HEK293 (cell line): ENCODE measurements at regions not wholly inside any gene's neighbourhood (a gene's known extent, or its start where the extent isn't known, plus 50 kb on each side); places are given as distances from the start of the nearest gene placed in this dataset.

Experiments used
- CTCF ChIA-PET: fragments of 350-600 bp; formaldehyde crosslinking; extraction: SDS; loops from one replicate; lab custom pipeline; 2021; ENCODE audit warnings: antibody characterized with exemption; lab: Yijun Ruan, JAX
- POLR2A ChIA-PET: fragments of 300-600 bp; formaldehyde crosslinking; extraction: SDS; loops from one replicate; lab custom pipeline; 2020; ENCODE audit warnings: antibody characterized with exemption, inconsistent platforms; lab: Yijun Ruan, JAX
- H3K27ac ChIP-seq: fragments of 200-500 bp; sonication (Bioruptor generic); 2 replicates; pipeline ENCODE4 v1.5.1; 2014; ENCODE audit warnings: low read depth, low read length, control low read depth, inconsistent platforms; ENCODE audit errors: extremely low read depth
- H3K36me3 ChIP-seq, 2 experiments: fragments of 200-500 bp in 1 of 2; sonication (Bioruptor generic) in 1 of 2; 1 replicate in 1 of 2; 2 replicates in 1 of 2; pipeline ENCODE4 v1.5.1; 2014 to 2017; ENCODE audit warnings: inconsistent platforms in 2 of 2, low read length in 2 of 2; ENCODE audit not compliant: control insufficient read depth in 2 of 2, insufficient read depth in 1 of 2
- H3K4me1 ChIP-seq: fragments of 200-500 bp; sonication (Bioruptor generic); 2 replicates; pipeline ENCODE4 v1.5.1; 2014; ENCODE audit warnings: mild to moderate bottlenecking, low read length, inconsistent platforms; ENCODE audit not compliant: control insufficient read depth, insufficient read depth
- H3K4me3 ChIP-seq: 2 replicates; pipeline ENCODE4 v1.5.1; 2011; ENCODE audit warnings: low read depth, mild to moderate bottlenecking, control low read depth, low read length, moderate library complexity
- H3K9me3 ChIP-seq: fragments of 200-500 bp; sonication (Bioruptor generic); 2 replicates; pipeline ENCODE4 v1.5.1; 2014; ENCODE audit warnings: low read depth, low read length, inconsistent platforms; ENCODE audit not compliant: control insufficient read depth, insufficient read depth
- MZF1 ChIP-seq: fragments of 450-650 bp; formaldehyde crosslinking; IDR thresholded peaks from 2 replicates; pipeline ENCODE4 v1.5.1; 2017; ENCODE audit warnings: missing biosample characterization, missing genetic modification characterization, borderline replicate concordance
- PRDM1 ChIP-seq: fragments of 450-650 bp; formaldehyde crosslinking; IDR thresholded peaks from 2 replicates; pipeline ENCODE4; 2016; ENCODE audit warnings: missing biosample characterization, missing genetic modification characterization
- REPIN1 ChIP-seq: fragments of 450-650 bp; formaldehyde crosslinking; IDR thresholded peaks from 2 replicates; pipeline ENCODE4 v1.5.1; 2017; ENCODE audit warnings: missing biosample characterization, missing genetic modification characterization, low read depth
- SP7 ChIP-seq: fragments of 450-650 bp; formaldehyde crosslinking; IDR thresholded peaks from 2 replicates; pipeline ENCODE4 v1.5.1; 2016; ENCODE audit warnings: missing biosample characterization, missing genetic modification characterization
- ZBTB11 ChIP-seq: fragments of 450-650 bp; formaldehyde crosslinking; conservative IDR thresholded peaks from 2 replicates; pipeline ENCODE4 v1.5.1; 2016; ENCODE audit warnings: low read depth, missing biosample characterization, missing genetic modification characterization
- ZBTB6 ChIP-seq: fragments of 450-650 bp; formaldehyde crosslinking; IDR thresholded peaks from 2 replicates; pipeline ENCODE4 v1.5.1; 2017; ENCODE audit warnings: missing biosample characterization, missing genetic modification characterization
- ZFP37 ChIP-seq: fragments of 450-650 bp; formaldehyde crosslinking; IDR thresholded peaks from 2 replicates; pipeline ENCODE4 v1.5.1; 2016; ENCODE audit warnings: missing biosample characterization, missing genetic modification characterization
- ZNF169 ChIP-seq: fragments of 450-650 bp; formaldehyde crosslinking; IDR thresholded peaks from 2 replicates; pipeline ENCODE4 v1.5.1; 2016; ENCODE audit warnings: missing biosample characterization, missing genetic modification characterization
- ZNF391 ChIP-seq: fragments of 450-650 bp; formaldehyde crosslinking; IDR thresholded peaks from 2 replicates; pipeline ENCODE4 v1.5.1; 2016; ENCODE audit warnings: low read depth, missing biosample characterization, missing genetic modification characterization, borderline replicate concordance
- ZNF394 ChIP-seq: fragments of 450-650 bp; formaldehyde crosslinking; IDR thresholded peaks from 2 replicates; pipeline ENCODE4 v1.5.1; 2016; ENCODE audit warnings: missing biosample characterization, missing genetic modification characterization, mild to moderate bottlenecking, moderate library complexity, borderline replicate concordance
- ZNF558 ChIP-seq: fragments of 450-650 bp; formaldehyde crosslinking; IDR thresholded peaks from 2 replicates; pipeline ENCODE4 v1.5.1; 2016; ENCODE audit warnings: missing biosample characterization, missing genetic modification characterization
- ZNF560 ChIP-seq: fragments of 450-650 bp; formaldehyde crosslinking; IDR thresholded peaks from 2 replicates; pipeline ENCODE4 v1.5.1; 2017; ENCODE audit warnings: missing biosample characterization, missing genetic modification characterization, borderline replicate concordance
- ZNF621 ChIP-seq: fragments of 450-650 bp; formaldehyde crosslinking; IDR thresholded peaks from 2 replicates; pipeline ENCODE4 v1.5.1; 2017; ENCODE audit warnings: missing biosample characterization, missing genetic modification characterization
- ZNF707 ChIP-seq: fragments of 450-650 bp; formaldehyde crosslinking; IDR thresholded peaks from 2 replicates; pipeline ENCODE4 v1.5.1; 2016; ENCODE audit warnings: missing biosample characterization, missing genetic modification characterization
- ZNF785 ChIP-seq: fragments of 450-650 bp; formaldehyde crosslinking; IDR thresholded peaks from 2 replicates; pipeline ENCODE4 v1.5.1; 2016; ENCODE audit warnings: missing biosample characterization, missing genetic modification characterization
- TF ChIP-seq, protein P1 (sequence below): fragments of 450-650 bp; formaldehyde crosslinking; IDR thresholded peaks from 2 replicates; pipeline ENCODE4 v1.5.1; 2017; ENCODE audit warnings: missing biosample characterization, mild to moderate bottlenecking, missing genetic modification characterization, moderate library complexity

- H3K4me1 ChIP-seq = no peaks in the 10 kb centered on the region
- no peak overlapping the region for H3K4me3 ChIP-seq
- TF ChIP-seq ZNF394 (tag by site-specific recombination) (no peak), ZFP37 (tag by site-specific recombination) (no peak)
- H3K36me3 ChIP-seq = no peaks in the 10 kb centered on the region
- H3K9me3 ChIP-seq = no peaks in the 10 kb centered on the region
- H3K27ac ChIP-seq = no peak overlapping the region
- ChIA-PET CTCF (no interaction called here), POLR2A (no interaction called here)
Measured at GRCh38 chr15:95718441-95718840, 612.1 kb upstream of the NR2F2 start.

GRCh38 chr15:95724908-95725633 lies 605.4 kb upstream of the NR2F2 start:
- POLR2A ChIA-PET = no interaction called here
- no peaks in the 10 kb centered on the region for H3K9me3 ChIP-seq
- TF ChIP-seq ZNF621 (tag by site-specific recombination) = no peak
- no peak for TF ChIP-seq ZNF558 (tag by site-specific recombination)
- no peak for TF ChIP-seq MZF1 (tag by site-specific recombination)
- TF ChIP-seq, protein P1, sequence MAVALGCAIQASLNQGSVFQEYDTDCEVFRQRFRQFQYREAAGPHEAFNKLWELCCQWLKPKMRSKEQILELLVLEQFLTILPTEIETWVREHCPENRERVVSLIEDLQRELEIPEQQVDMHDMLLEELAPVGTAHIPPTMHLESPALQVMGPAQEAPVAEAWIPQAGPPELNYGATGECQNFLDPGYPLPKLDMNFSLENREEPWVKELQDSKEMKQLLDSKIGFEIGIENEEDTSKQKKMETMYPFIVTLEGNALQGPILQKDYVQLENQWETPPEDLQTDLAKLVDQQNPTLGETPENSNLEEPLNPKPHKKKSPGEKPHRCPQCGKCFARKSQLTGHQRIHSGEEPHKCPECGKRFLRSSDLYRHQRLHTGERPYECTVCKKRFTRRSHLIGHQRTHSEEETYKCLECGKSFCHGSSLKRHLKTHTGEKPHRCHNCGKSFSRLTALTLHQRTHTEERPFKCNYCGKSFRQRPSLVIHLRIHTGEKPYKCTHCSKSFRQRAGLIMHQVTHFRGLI (tag by site-specific recombination) = no peak
- TF ChIP-seq ZFP37 (tag by site-specific recombination) = no peak
- no peak for TF ChIP-seq ZNF785 (tag by site-specific recombination)
- no peak for TF ChIP-seq ZBTB6 (tag by site-specific recombination)
- no peak for TF ChIP-seq ZNF707 (tag by site-specific recombination)
- no peak for TF ChIP-seq SP7 (tag by site-specific recombination)
- TF ChIP-seq PRDM1 = no peak
- TF ChIP-seq ZNF560 = no peak
- CTCF ChIA-PET = no interaction called here
- H3K4me3 ChIP-seq = no peak overlapping the region
- no peaks in the 10 kb centered on the region for H3K36me3 ChIP-seq
- H3K4me1 ChIP-seq = no peaks in the 10 kb centered on the region
- H3K27ac ChIP-seq = no peak overlapping the region

GRCh38 chr15:95726891-95727290 lies 603.6 kb upstream of the NR2F2 start:
- no peak for TF ChIP-seq ZBTB11 (tag by site-specific recombination)
- TF ChIP-seq REPIN1 (tag by site-specific recombination) = no peak
- TF ChIP-seq ZNF391 (tag by site-specific recombination) = no peak
- TF ChIP-seq ZNF169 = no peak
- TF ChIP-seq, all 188 proteins: peak for 0
- POLR2A ChIA-PET = no interaction called here
- CTCF ChIA-PET = no interaction called here
- H3K9me3 ChIP-seq = no peaks in the 10 kb centered on the region
- H3K27ac ChIP-seq = no peak overlapping the region
- no peaks in the 10 kb centered on the region for H3K36me3 ChIP-seq
- H3K4me3 ChIP-seq = no peak overlapping the region
- no peaks in the 10 kb centered on the region for H3K4me1 ChIP-seq
